ENCODE measurements at regions not wholly inside any gene's neighbourhood (a gene's known extent, or its start where the extent isn't known, plus 50 kb on each side); places are given as distances from the start of the nearest gene placed in this dataset.
"Not testable (repeated sequence)": the region's sequence is repeated elsewhere in the genome, so short reads cannot be mapped to it uniquely, and the experiment has no call there.

- TF ChIP-seq MYC (IDR thresholded peaks at IDR 0.05; ENCODE audit: borderline replicate concordance, low read length); CTCF (IDR thresholded peaks at IDR 0.05); HMGXB4 (CRISPR knock-in tag; IDR thresholded peaks at IDR 0.05; ENCODE audit: borderline replicate concordance); ESRRA (IDR thresholded peaks at IDR 0.05; ENCODE audit: borderline replicate concordance, low read length); EP300 (IDR thresholded peaks at IDR 0.05); CEBPB (IDR thresholded peaks at IDR 0.05); KDM5A (IDR thresholded peaks at IDR 0.05): not testable (repeated sequence)
Observed at GRCh38 chr1:69120126-69120741, 447.5 kb upstream of the LRRC7 start.

All from A549 (cell line).